K562 (cell line): ENCODE measurements at regions not wholly inside any gene's neighbourhood (a gene's known extent, or its start where the extent isn't known, plus 50 kb on each side); places are given as distances from the start of the nearest gene placed in this dataset.

Experiments
- BRF1 ChIP-seq: IDR thresholded peaks from 3 replicates; pipeline ENCODE4 v1.6.1; 2011; ENCODE audit warnings: borderline replicate concordance, mild to moderate bottlenecking; ENCODE audit not compliant: insufficient read length; ENCODE audit errors: extremely low read depth
- TRIM28 ChIP-seq: fragments of 450-650 bp; IDR thresholded peaks from 2 replicates; pipeline ENCODE4 v1.6.1; 2017
- ZNF12 ChIP-seq: sonication (generic); formaldehyde crosslinking; IDR thresholded peaks from 2 replicates; pipeline ENCODE4 v1.4.0; 2020; ENCODE audit warnings: mild to moderate bottlenecking, missing genetic modification reagents
- ZNF586 ChIP-seq: fragments of 450-650 bp; formaldehyde crosslinking; conservative IDR thresholded peaks from 2 replicates; pipeline ENCODE4 v1.4.0; 2020; ENCODE audit warnings: mild to moderate bottlenecking, moderate library complexity
- TF ChIP-seq, protein P1 (sequence below): fragments of 250-450 bp; sonication (Bioruptor Pico); IDR thresholded peaks from 2 replicates; pipeline ENCODE4 v1.4.0; 2020
- TF ChIP-seq, protein P2 (sequence below): sonication (generic); formaldehyde crosslinking; IDR thresholded peaks from 2 replicates; pipeline ENCODE4 v1.8.0; 2023; ENCODE audit warnings: mild to moderate bottlenecking, missing genetic modification reagents
- TF ChIP-seq, protein P3 (sequence below): sonication (generic); formaldehyde crosslinking; IDR thresholded peaks from 2 replicates; pipeline ENCODE4 v1.8.1; 2023; ENCODE audit warnings: mild to moderate bottlenecking, missing genetic modification reagents
- TF ChIP-seq, protein P4 (sequence below): fragments of 200-800 bp; sonication (Bioruptor generic); IDR thresholded peaks from 2 replicates; pipeline ENCODE4 v1.6.1; 2017; ENCODE audit warnings: missing genetic modification characterization, missing compliant biosample characterization
- TF ChIP-seq, protein P5 (sequence below): fragments of 450-650 bp; IDR thresholded peaks from 2 replicates; pipeline ENCODE4 v1.6.1; 2016; ENCODE audit warnings: low read depth, mild to moderate bottlenecking, moderate library complexity
- TF ChIP-seq, protein P6 (sequence below): fragments of 250-450 bp; sonication (Bioruptor Pico); IDR thresholded peaks from 2 replicates; pipeline ENCODE4 v1.5.0; 2021; ENCODE audit warnings: mild to moderate bottlenecking, moderate library complexity
- TF ChIP-seq, protein P7 (sequence below), 2 experiments: fragments of 450-650 bp; IDR thresholded peaks; 2 replicates each; pipeline ENCODE4 v1.6.1; 2016

DNA sequence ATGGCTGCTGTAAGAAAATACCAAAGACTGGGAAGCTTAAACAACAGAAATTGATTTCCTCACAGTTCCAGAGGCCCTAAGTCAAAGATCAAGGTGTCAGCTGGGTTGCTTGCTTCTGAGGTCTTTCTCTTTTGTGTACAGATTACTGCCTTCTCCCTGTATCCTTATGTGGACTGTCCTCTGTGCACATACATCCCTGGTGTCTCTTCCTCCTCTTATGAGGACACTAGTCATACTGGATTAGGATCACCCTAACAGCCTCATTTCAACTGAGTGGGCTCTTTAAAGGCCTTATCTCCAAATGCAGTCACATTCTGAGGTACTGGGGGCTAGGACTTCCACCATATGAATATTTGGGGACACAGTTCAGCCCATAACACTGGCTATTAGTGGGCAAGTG is 130.0 kb upstream of the DTNBP1 start (continued):
- TF ChIP-seq, protein P1, sequence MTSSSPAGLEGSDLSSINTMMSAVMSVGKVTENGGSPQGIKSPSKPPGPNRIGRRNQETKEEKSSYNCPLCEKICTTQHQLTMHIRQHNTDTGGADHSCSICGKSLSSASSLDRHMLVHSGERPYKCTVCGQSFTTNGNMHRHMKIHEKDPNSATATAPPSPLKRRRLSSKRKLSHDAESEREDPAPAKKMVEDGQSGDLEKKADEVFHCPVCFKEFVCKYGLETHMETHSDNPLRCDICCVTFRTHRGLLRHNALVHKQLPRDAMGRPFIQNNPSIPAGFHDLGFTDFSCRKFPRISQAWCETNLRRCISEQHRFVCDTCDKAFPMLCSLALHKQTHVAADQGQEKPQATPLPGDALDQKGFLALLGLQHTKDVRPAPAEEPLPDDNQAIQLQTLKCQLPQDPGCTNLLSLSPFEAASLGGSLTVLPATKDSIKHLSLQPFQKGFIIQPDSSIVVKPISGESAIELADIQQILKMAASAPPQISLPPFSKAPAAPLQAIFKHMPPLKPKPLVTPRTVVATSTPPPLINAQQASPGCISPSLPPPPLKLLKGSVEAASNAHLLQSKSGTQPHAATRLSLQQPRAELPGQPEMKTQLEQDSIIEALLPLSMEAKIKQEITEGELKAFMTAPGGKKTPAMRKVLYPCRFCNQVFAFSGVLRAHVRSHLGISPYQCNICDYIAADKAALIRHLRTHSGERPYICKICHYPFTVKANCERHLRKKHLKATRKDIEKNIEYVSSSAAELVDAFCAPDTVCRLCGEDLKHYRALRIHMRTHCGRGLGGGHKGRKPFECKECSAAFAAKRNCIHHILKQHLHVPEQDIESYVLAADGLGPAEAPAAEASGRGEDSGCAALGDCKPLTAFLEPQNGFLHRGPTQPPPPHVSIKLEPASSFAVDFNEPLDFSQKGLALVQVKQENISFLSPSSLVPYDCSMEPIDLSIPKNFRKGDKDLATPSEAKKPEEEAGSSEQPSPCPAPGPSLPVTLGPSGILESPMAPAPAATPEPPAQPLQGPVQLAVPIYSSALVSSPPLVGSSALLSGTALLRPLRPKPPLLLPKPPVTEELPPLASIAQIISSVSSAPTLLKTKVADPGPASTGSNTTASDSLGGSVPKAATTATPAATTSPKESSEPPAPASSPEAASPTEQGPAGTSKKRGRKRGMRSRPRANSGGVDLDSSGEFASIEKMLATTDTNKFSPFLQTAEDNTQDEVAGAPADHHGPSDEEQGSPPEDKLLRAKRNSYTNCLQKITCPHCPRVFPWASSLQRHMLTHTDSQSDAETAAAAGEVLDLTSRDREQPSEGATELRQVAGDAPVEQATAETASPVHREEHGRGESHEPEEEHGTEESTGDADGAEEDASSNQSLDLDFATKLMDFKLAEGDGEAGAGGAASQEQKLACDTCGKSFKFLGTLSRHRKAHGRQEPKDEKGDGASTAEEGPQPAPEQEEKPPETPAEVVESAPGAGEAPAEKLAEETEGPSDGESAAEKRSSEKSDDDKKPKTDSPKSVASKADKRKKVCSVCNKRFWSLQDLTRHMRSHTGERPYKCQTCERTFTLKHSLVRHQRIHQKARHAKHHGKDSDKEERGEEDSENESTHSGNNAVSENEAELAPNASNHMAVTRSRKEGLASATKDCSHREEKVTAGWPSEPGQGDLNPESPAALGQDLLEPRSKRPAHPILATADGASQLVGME (CRISPR knock-in tag) = no peak
- no peak for TF ChIP-seq BRF1
- TF ChIP-seq TRIM28 = no peak
- TF ChIP-seq, protein P2, sequence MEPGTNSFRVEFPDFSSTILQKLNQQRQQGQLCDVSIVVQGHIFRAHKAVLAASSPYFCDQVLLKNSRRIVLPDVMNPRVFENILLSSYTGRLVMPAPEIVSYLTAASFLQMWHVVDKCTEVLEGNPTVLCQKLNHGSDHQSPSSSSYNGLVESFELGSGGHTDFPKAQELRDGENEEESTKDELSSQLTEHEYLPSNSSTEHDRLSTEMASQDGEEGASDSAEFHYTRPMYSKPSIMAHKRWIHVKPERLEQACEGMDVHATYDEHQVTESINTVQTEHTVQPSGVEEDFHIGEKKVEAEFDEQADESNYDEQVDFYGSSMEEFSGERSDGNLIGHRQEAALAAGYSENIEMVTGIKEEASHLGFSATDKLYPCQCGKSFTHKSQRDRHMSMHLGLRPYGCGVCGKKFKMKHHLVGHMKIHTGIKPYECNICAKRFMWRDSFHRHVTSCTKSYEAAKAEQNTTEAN = no peak
- TF ChIP-seq, protein P3, sequence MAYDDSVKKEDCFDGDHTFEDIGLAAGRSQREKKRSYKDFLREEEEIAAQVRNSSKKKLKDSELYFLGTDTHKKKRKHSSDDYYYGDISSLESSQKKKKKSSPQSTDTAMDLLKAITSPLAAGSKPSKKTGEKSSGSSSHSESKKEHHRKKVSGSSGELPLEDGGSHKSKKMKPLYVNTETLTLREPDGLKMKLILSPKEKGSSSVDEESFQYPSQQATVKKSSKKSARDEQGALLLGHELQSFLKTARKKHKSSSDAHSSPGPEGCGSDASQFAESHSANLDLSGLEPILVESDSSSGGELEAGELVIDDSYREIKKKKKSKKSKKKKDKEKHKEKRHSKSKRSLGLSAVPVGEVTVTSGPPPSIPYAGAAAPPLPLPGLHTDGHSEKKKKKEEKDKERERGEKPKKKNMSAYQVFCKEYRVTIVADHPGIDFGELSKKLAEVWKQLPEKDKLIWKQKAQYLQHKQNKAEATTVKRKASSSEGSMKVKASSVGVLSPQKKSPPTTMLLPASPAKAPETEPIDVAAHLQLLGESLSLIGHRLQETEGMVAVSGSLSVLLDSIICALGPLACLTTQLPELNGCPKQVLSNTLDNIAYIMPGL (CRISPR knock-in tag) = no peak
- TF ChIP-seq, protein P4, sequence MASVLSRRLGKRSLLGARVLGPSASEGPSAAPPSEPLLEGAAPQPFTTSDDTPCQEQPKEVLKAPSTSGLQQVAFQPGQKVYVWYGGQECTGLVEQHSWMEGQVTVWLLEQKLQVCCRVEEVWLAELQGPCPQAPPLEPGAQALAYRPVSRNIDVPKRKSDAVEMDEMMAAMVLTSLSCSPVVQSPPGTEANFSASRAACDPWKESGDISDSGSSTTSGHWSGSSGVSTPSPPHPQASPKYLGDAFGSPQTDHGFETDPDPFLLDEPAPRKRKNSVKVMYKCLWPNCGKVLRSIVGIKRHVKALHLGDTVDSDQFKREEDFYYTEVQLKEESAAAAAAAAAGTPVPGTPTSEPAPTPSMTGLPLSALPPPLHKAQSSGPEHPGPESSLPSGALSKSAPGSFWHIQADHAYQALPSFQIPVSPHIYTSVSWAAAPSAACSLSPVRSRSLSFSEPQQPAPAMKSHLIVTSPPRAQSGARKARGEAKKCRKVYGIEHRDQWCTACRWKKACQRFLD (CRISPR knock-in tag) = no peak
- TF ChIP-seq, protein P5, sequence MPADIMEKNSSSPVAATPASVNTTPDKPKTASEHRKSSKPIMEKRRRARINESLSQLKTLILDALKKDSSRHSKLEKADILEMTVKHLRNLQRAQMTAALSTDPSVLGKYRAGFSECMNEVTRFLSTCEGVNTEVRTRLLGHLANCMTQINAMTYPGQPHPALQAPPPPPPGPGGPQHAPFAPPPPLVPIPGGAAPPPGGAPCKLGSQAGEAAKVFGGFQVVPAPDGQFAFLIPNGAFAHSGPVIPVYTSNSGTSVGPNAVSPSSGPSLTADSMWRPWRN = no peak
- TF ChIP-seq ZNF12 = 0 out of 2 replicates have a peak, but pooled peaks have one; percentile 41
- TF ChIP-seq, protein P6, sequence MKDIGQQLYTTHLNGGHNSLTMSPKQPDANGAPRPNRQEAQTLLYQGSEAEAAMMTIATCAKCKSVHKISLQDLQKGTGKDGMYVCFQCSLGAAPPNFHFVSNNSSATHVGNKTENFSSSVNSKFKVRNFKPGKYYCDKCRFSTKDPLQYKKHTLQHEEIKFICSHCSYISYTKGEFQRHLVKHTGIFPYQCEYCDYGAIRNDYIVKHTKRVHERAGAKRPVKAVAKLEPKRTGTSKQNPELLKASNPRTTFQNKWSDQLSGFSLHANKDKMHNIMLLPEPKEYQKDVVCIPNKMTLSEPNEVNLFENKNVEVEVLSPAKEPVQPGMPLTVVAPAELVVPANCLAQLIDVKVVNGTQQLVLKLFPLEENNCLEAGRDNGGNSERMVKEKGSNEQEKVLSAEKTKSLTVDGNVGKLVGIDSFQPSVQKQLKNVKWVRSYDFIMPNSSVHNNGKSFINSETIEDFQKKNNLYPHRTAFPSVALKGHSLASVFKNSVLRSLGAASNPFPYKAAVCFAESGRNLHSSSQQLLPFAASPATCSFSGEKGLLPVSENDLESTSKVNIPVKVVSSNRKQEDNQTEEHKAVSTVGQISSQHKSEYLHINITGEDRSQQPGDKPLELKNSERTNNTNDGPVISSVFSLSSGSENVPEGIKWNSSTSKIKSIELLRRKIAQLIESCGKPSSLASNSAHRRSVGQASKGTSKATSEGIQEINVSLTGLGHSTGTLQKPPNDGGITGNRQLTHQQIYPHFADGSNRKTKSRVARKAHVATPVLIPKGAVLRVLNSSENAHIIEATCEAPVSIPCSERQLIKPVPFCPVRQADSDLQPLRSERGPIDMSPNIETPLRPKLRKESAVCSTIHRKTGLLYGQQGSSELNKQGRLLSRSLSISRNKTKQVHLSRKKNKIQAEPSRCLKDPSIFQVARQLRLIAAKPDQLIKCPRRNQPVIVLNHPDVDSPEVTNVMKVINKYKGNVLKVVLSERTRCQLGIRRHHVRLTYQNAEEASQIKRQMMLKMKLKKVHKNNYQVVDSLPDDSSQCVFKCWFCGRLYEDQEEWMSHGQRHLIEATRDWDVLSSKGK (CRISPR knock-in tag) = no peak
- TF ChIP-seq ZNF586 = no peak
- TF ChIP-seq, protein P7, sequence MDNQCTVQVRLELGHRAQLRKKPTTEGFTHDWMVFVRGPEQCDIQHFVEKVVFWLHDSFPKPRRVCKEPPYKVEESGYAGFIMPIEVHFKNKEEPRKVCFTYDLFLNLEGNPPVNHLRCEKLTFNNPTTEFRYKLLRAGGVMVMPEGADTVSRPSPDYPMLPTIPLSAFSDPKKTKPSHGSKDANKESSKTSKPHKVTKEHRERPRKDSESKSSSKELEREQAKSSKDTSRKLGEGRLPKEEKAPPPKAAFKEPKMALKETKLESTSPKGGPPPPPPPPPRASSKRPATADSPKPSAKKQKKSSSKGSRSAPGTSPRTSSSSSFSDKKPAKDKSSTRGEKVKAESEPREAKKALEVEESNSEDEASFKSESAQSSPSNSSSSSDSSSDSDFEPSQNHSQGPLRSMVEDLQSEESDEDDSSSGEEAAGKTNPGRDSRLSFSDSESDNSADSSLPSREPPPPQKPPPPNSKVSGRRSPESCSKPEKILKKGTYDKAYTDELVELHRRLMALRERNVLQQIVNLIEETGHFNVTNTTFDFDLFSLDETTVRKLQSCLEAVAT (IDR thresholded peaks at IDR 0.05) = no peak
